RWPE2 (cell line): ENCODE measurements at regions not wholly inside any gene's neighbourhood (a gene's known extent, or its start where the extent isn't known, plus 50 kb on each side); places are given as distances from the start of the nearest gene placed in this dataset.
"Not testable (repeated sequence)": the region's sequence is repeated elsewhere in the genome, so short reads cannot be mapped to it uniquely, and the experiment has no call there.

Experiments used
- ATAC-seq: fragments of 200-7000 bp; cut with Tn5 transposase; 3 replicates; pipeline ENCODE4 v1.9.1; 2021; ENCODE audit warnings: low read depth
- DNase-seq: peaks from one replicate; pipeline ENCODE4 v3.0.0-alpha.2; 2020; ENCODE audit warnings: low spot score
- H3K27ac ChIP-seq: fragments of 450-650 bp; 2 replicates; pipeline ENCODE4 v1.5.1; 2017; ENCODE audit warnings: mild to moderate bottlenecking; ENCODE audit not compliant: poor library complexity, severe bottlenecking
- H3K27me3 ChIP-seq: fragments of 250-450 bp; sonication (Bioruptor Pico); 2 replicates; pipeline ENCODE4 v1.5.1; 2021; ENCODE audit warnings: mild to moderate bottlenecking, moderate library complexity; ENCODE audit not compliant: insufficient read depth, poor library complexity, severe bottlenecking
- H3K36me3 ChIP-seq: fragments of 250-450 bp; sonication (Bioruptor Pico); 2 replicates; pipeline ENCODE4 v1.5.1; 2020; ENCODE audit warnings: low read depth, mild to moderate bottlenecking, moderate library complexity
- H3K4me1 ChIP-seq: fragments of 250-450 bp; sonication (Bioruptor Pico); 2 replicates; pipeline ENCODE4 v1.5.1; 2021; ENCODE audit warnings: mild to moderate bottlenecking, moderate library complexity; ENCODE audit not compliant: insufficient read depth, poor library complexity, severe bottlenecking
- H3K4me3 ChIP-seq: fragments of 250-450 bp; sonication (Bioruptor Pico); 2 replicates; pipeline ENCODE4 v1.5.1; 2021; ENCODE audit warnings: mild to moderate bottlenecking, moderate library complexity; ENCODE audit not compliant: severe bottlenecking
- H3K9me3 ChIP-seq: fragments of 250-450 bp; sonication (Bioruptor Pico); 2 replicates; pipeline ENCODE4 v1.5.1; 2021; ENCODE audit warnings: mild to moderate bottlenecking, moderate library complexity; ENCODE audit not compliant: severe bottlenecking
- CTCF ChIP-seq: fragments of 450-650 bp; IDR thresholded peaks from one replicate; pipeline ENCODE4 v1.5.1; 2017; ENCODE audit warnings: mild to moderate bottlenecking, moderate library complexity; ENCODE audit not compliant: poor library complexity, severe bottlenecking

DNA sequence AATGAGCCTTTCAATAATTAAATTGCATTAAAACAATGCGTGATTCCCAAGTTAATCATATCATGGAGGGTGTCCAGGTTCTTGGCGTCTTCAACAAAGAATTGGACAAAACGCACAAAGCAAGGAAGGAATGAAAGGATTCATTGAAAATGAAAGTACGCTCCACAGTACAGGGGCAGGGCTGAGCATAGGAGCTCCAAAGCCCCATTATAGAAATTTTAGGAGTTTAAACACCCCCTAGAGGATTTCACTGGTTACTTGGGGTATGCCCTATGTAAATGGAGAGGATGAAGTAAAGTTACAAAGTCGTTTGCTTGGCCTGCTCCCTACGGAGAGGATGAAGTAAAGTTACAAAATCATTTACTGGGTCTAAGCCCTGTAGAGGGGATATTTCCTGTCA is 1910.4 kb downstream of the C4orf33 start:
- H3K9me3 ChIP-seq, result no peaks in the 10 kb centered on the region
- H3K4me1 ChIP-seq, result peaks cover 14% of the 10 kb centered on the region
- H3K27ac ChIP-seq, result no peak overlapping the region
- TF ChIP-seq CTCF, result no peak
- no peak for ATAC-seq
- H3K4me3 ChIP-seq, result no peak overlapping the region
- no peak for DNase-seq
- no peaks in the 10 kb centered on the region for H3K36me3 ChIP-seq
- H3K27me3 ChIP-seq, result no peaks in the 10 kb centered on the region

DNA sequence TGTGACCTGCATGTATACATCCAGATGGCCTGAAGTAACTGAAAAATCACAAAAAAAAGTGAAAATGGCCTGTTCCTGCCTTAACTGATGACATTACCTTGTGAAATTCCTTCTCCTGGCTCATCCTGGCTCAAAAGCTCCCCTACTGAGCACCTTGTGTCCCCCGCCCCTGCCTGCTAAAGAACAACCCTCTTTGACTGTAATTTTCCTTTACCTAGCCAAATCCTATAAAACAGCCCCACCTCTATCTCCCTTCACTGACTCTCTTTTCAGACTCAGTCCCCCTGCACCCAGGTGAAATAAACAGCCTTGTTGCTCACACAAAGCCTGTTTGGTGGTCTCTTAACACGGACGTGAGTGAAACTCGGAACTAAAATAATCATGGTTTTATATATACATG is 1916.0 kb downstream of the C4orf33 start:
- not testable (repeated sequence) for H3K36me3 ChIP-seq

GRCh38 chr4:131013226-131013625 is 1917.3 kb downstream of the C4orf33 start:
- H3K4me1 ChIP-seq, result no peaks in the 10 kb centered on the region
- ATAC-seq, result no peak
- no peak for TF ChIP-seq CTCF
- no peaks in the 10 kb centered on the region for H3K36me3 ChIP-seq
- no peak overlapping the region for H3K4me3 ChIP-seq
- no peak for DNase-seq
- H3K27ac ChIP-seq, result no peak overlapping the region
- H3K9me3 ChIP-seq, result no peaks in the 10 kb centered on the region
- H3K27me3 ChIP-seq, result no peaks in the 10 kb centered on the region

More for the DNA sequence above, 1916.0 kb downstream of the C4orf33 start:
- H3K27ac ChIP-seq, H3K27me3 ChIP-seq, H3K9me3 ChIP-seq, ATAC-seq, H3K4me3 ChIP-seq, DNase-seq, H3K4me1 ChIP-seq: not testable (repeated sequence)

GRCh38 chr4:131026771-131027170 is 1930.8 kb downstream of the C4orf33 start:
- H3K4me3 ChIP-seq, result no peak overlapping the region
- no peak overlapping the region for H3K27ac ChIP-seq
- no peak for DNase-seq
- H3K27me3 ChIP-seq, result no peaks in the 10 kb centered on the region
- no peak for ATAC-seq
- H3K9me3 ChIP-seq, result no peaks in the 10 kb centered on the region
- no peaks in the 10 kb centered on the region for H3K36me3 ChIP-seq
- H3K4me1 ChIP-seq, result no peaks in the 10 kb centered on the region
- TF ChIP-seq CTCF, result no peak

DNA sequence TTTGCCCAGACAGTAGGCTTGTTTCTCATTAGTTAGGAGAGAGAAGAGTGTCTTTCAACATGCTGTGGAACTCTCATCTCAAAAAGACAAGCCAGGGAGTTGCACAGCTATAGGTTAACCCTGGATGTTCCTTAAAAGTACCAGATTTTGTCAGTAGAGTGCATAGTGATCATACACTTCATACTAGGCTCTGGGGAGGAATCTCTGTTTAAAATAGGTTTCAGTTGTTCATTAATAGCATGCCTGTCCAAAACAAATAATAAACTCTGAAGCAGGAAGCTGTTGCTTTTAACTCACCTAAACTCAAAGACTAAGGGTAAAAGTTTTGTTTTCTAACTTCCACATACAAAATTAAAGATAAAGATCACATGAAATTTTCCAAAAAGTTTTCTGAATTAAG is 1948.4 kb downstream of the C4orf33 start:
- Histone ChIP-seq H3K27ac (no peak overlapping the region), H3K4me3 (no peak overlapping the region), H3K36me3 (no peaks in the 10 kb centered on the region), H3K9me3 (no peaks in the 10 kb centered on the region), H3K4me1 (no peaks in the 10 kb centered on the region), H3K27me3 (no peaks in the 10 kb centered on the region)
- DNase-seq, result no peak
- no peak for ATAC-seq
- no peak for TF ChIP-seq CTCF
